ENCODE measurements at regions not wholly inside any gene's neighbourhood (a gene's known extent, or its start where the extent isn't known, plus 50 kb on each side); places are given as distances from the start of the nearest gene placed in this dataset.

DNA sequence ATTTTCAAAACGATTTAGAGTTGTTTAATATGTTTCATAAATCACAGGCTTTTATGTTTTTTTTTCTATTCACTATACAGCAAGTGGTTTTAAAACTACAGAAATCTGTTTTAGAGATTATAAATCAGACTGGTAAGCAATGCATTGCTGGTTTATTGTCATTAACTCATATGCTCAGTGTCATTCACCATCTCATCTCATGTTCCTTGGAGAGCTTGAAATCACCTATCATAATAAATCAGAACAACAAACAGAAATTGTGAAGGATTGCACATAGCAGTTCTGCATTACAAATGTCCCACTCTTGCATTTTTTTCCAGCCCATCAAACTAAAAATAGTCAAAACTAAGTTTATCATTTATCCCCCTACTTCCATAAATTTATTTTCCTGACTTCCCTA, 470.8 kb downstream of the FSCB start:
- TF ChIP-seq, protein P1, sequence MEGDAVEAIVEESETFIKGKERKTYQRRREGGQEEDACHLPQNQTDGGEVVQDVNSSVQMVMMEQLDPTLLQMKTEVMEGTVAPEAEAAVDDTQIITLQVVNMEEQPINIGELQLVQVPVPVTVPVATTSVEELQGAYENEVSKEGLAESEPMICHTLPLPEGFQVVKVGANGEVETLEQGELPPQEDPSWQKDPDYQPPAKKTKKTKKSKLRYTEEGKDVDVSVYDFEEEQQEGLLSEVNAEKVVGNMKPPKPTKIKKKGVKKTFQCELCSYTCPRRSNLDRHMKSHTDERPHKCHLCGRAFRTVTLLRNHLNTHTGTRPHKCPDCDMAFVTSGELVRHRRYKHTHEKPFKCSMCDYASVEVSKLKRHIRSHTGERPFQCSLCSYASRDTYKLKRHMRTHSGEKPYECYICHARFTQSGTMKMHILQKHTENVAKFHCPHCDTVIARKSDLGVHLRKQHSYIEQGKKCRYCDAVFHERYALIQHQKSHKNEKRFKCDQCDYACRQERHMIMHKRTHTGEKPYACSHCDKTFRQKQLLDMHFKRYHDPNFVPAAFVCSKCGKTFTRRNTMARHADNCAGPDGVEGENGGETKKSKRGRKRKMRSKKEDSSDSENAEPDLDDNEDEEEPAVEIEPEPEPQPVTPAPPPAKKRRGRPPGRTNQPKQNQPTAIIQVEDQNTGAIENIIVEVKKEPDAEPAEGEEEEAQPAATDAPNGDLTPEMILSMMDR (IDR thresholded peaks at IDR 0.05): no peak
- TF ChIP-seq POLR2A (IDR thresholded peaks at IDR 0.05): no peak
